GM10266 (cell line): ENCODE measurements at regions not wholly inside any gene's neighbourhood (a gene's known extent, or its start where the extent isn't known, plus 50 kb on each side); places are given as distances from the start of the nearest gene placed in this dataset.

Experiments used
- DNase-seq: peaks from one replicate; pipeline ENCODE4 v3.0.0; 2012; ENCODE audit errors: extremely low spot score
- CTCF ChIP-seq: IDR thresholded peaks from 2 replicates; pipeline ENCODE4 v1.5.1; 2012; ENCODE audit warnings: mild to moderate bottlenecking, low read depth; ENCODE audit not compliant: control insufficient read depth, insufficient read depth; ENCODE audit errors: missing control alignments

- no peak for TF ChIP-seq CTCF
- DNase-seq = no peak
These were observed 127.1 kb upstream of the TANK start for GRCh38 chr2:161033059-161033660.

DNA sequence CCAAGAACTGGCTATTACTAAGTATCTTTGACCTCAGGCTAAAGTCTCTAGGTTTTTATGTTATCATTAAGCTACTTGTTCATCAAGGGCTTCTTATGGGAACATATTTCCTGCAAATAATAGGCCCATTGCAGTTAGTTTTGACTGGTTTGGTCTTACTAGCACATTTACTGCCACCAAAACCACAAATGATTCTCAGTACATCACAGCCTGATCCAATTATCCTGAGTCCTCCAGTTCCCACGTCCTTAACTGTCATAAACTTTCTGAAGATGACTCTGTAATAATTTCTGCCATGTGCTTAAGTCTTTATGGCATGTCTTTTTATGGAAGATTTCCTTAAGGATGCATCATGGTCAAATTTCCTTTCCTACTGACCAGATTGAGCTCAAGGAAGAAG, 123.3 kb upstream of the TANK start:
- no peak for TF ChIP-seq CTCF
- no peak for DNase-seq

- no peak for DNase-seq
- TF ChIP-seq CTCF = no peak
These were observed 121.2 kb upstream of the TANK start for GRCh38 chr2:161039071-161039470.

- DNase-seq = no peak
- no peak for TF ChIP-seq CTCF
These were observed 118.9 kb upstream of the TANK start for GRCh38 chr2:161041356-161041755.

DNA sequence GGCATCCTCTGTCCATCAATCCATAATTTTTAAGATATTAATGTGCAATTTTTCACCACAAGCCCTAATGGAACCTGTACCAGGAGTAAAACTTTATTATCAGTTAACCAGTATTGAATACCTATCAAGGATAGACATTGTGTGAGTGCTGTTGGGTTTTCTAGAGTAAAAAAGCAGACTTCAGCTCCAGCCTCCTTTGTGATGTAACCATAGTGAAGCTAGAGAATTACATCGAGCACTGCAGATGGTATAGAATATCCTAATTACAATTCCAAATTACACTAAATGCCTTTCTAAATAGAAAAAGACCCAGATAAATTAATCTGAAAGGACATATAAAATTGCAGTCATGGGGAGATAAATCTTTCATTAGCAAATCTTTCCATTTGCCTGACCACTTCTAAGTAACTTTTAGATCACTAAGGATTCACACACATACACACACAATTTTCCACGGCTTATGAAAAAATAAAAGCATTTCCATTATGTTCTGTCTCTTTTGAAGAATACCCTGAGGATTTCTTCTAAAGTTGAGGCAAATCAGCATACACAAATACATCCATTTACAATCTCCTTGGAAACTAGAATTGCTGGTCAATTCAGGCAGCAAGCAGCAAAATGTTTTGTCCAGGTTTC, 117.1 kb upstream of the TANK start:
- DNase-seq = no peak
- no peak for TF ChIP-seq CTCF

DNA sequence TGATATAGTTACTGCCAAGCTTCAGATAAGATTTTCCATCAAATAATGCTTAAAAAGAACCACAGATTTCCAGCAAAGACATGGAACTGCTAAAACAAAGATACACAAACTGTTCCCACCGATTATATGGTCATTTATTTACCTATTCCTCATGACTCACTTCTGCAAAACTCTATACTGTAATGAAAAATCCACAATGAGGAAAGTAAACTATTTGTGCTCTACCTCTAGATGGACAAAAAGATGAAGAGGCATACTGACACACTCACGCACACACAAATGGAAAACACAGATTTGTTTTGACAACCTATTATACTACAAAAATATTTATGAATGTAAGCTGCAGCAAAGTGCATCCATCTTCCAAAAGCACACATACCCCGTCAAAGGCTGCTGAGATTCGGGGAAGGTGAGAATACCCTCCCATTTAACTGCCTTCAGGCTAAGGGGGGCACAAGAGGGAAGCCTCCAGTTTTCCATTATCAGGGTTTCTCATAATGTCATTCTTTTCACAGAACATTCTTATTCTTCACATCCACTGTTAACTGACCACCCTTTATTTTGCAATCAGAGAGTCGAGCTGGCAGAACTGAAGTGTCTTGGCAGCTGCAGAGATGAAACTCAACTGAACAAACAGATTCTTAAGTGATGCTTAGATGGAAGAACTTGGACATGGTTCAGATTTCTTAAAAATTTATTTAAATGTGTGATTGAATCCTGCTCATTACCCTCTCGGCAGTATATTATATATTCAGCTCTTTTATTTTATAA, 115.9 kb upstream of the TANK start:
- no peak for TF ChIP-seq CTCF
- no peak for DNase-seq

GRCh38 chr2:161044921-161045320, 115.3 kb upstream of the TANK start:
- DNase-seq = no peak
- no peak for TF ChIP-seq CTCF
